ENCODE measurements at regions not wholly inside any gene's neighbourhood (a gene's known extent, or its start where the extent isn't known, plus 50 kb on each side); places are given as distances from the start of the nearest gene placed in this dataset.

- DNase-seq (ENCODE audit: low spot score), result no peak
- Histone ChIP-seq H3K27ac (ENCODE audit: low read depth in 1 of 2, low read length in 2 of 2) (no peak overlapping the region), H3K27me3 (ENCODE audit: control insufficient read depth in 4 of 4, insufficient read depth in 4 of 4, low read length in 3 of 4) (no peaks in the 10 kb centered on the region), H3K36me3 (ENCODE audit: control insufficient read depth in 4 of 4, insufficient read depth in 3 of 4, low read depth in 1 of 4, low read length in 3 of 4) (no peaks in the 10 kb centered on the region), H3K4me3 (ENCODE audit: low read depth in 1 of 3, low read length in 3 of 3) (no peak overlapping the region), H3K4me1 (ENCODE audit: control insufficient read depth in 4 of 4, insufficient read depth in 4 of 4, low read length in 3 of 4) (no peaks in the 10 kb centered on the region), H3K9ac (ENCODE audit: low read depth in 1 of 2, low read length in 2 of 2) (no peak overlapping the region), H3K9me3 (ENCODE audit: control insufficient read depth in 4 of 4, low read length in 3 of 4) (peaks cover 0 to 9% (median 2%) of the 10 kb centered on the region in 4 donors)
- 36% methylated on average over 1 of the region's 1 CpG for WGBS
- TF ChIP-seq CTCF (IDR thresholded peaks at IDR 0.05; ENCODE audit: low read depth, low read length, missing input control), result no peak
- no peak for TF ChIP-seq EGR1 (IDR thresholded peaks at IDR 0.05; ENCODE audit: low read depth in 2 of 2)
- no peak for TF ChIP-seq TAF1 (conservative IDR thresholded peaks at IDR 0.05)
- no peak for TF ChIP-seq MAX (IDR thresholded peaks at IDR 0.05)
- no peak for TF ChIP-seq RXRA (IDR thresholded peaks at IDR 0.05)
- no peak for TF ChIP-seq HNF4G (IDR thresholded peaks at IDR 0.05)
- no peak for TF ChIP-seq FOXA2 (IDR thresholded peaks at IDR 0.05)
- TF ChIP-seq ZBTB33 (IDR thresholded peaks at IDR 0.05), result no peak
- TF ChIP-seq HNF4A (conservative IDR thresholded peaks at IDR 0.05), result no peak
- no peak for TF ChIP-seq FOXA1 (IDR thresholded peaks at IDR 0.05)
- TF ChIP-seq RAD21 (IDR thresholded peaks at IDR 0.05), result no peak
- no peak for TF ChIP-seq NR2F2 (IDR thresholded peaks at IDR 0.05)
- TF ChIP-seq YY1 (IDR thresholded peaks at IDR 0.05), result no peak
- no peak for TF ChIP-seq ATF3 (IDR thresholded peaks at IDR 0.05)
- no peak for TF ChIP-seq REST (IDR thresholded peaks at IDR 0.05)
- no peak for TF ChIP-seq SP1 (IDR thresholded peaks at IDR 0.05)
Measured at GRCh38 chr14:22008766-22009165, 335.1 kb upstream of the OR4E1 start.

GRCh38 chr14:22007784-22008412 is 334.3 kb upstream of the OR4E1 start:
- WGBS, result 79% methylated on average over 6 of the region's 6 CpGs
- H3K9me3 ChIP-seq (ENCODE audit: control insufficient read depth in 4 of 4, low read length in 3 of 4), result peaks cover 0 to 9% (median 2%) of the 10 kb centered on the region in 4 donors

More at GRCh38 chr14:22007784-22008412, 334.3 kb upstream of the OR4E1 start:
- no peak for TF ChIP-seq TAF1 (conservative IDR thresholded peaks at IDR 0.05)
- no peak for TF ChIP-seq CTCF (IDR thresholded peaks at IDR 0.05; ENCODE audit: low read depth, low read length, missing input control)
- no peak for TF ChIP-seq ATF3 (IDR thresholded peaks at IDR 0.05)
- no peak for TF ChIP-seq JUND (IDR thresholded peaks at IDR 0.05)
- no peak for TF ChIP-seq HNF4G (IDR thresholded peaks at IDR 0.05)
- no peak for TF ChIP-seq HNF4A (conservative IDR thresholded peaks at IDR 0.05)
- no peak for TF ChIP-seq FOXA2 (IDR thresholded peaks at IDR 0.05)
- TF ChIP-seq RAD21 (IDR thresholded peaks at IDR 0.05), result no peak
- Histone ChIP-seq H3K4me1 (ENCODE audit: control insufficient read depth in 4 of 4, insufficient read depth in 4 of 4, low read length in 3 of 4) (no peaks in the 10 kb centered on the region), H3K27me3 (ENCODE audit: control insufficient read depth in 4 of 4, insufficient read depth in 4 of 4, low read length in 3 of 4) (no peaks in the 10 kb centered on the region), H3K27ac (ENCODE audit: low read depth in 1 of 2, low read length in 2 of 2) (no peak overlapping the region), H3K36me3 (ENCODE audit: control insufficient read depth in 4 of 4, insufficient read depth in 3 of 4, low read depth in 1 of 4, low read length in 3 of 4) (no peaks in the 10 kb centered on the region), H3K4me3 (ENCODE audit: low read depth in 1 of 3, low read length in 3 of 3) (no peak overlapping the region), H3K9ac (ENCODE audit: low read depth in 1 of 2, low read length in 2 of 2) (no peak overlapping the region)
- no peak for DNase-seq (ENCODE audit: low spot score)

Measured in liver (tissue), 8 donors.